ENCODE measurements at regions not wholly inside any gene's neighbourhood (a gene's known extent, or its start where the extent isn't known, plus 50 kb on each side); places are given as distances from the start of the nearest gene placed in this dataset.

- Mint-ChIP-seq H3K27me3 (ENCODE audit: low read depth, poor library complexity) (peaks cover 4% of the 10 kb centered on the region), H3K36me3 (ENCODE audit: low read depth) (peaks cover 42% of the 10 kb centered on the region), H3K9me3 (peaks cover 56% of the 10 kb centered on the region), H3K4me1 (no peaks in the 10 kb centered on the region), H3K27ac (peak overlapping the region; percentile 92), H3K4me3 (no peak overlapping the region)
- TF ChIP-seq, protein P1, sequence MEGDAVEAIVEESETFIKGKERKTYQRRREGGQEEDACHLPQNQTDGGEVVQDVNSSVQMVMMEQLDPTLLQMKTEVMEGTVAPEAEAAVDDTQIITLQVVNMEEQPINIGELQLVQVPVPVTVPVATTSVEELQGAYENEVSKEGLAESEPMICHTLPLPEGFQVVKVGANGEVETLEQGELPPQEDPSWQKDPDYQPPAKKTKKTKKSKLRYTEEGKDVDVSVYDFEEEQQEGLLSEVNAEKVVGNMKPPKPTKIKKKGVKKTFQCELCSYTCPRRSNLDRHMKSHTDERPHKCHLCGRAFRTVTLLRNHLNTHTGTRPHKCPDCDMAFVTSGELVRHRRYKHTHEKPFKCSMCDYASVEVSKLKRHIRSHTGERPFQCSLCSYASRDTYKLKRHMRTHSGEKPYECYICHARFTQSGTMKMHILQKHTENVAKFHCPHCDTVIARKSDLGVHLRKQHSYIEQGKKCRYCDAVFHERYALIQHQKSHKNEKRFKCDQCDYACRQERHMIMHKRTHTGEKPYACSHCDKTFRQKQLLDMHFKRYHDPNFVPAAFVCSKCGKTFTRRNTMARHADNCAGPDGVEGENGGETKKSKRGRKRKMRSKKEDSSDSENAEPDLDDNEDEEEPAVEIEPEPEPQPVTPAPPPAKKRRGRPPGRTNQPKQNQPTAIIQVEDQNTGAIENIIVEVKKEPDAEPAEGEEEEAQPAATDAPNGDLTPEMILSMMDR (IDR thresholded peaks at IDR 0.05), result no peak
- no peak for DNase-seq
Measured at GRCh38 chr2:156083763-156084493, 248.6 kb downstream of the NR4A2 start.

- H3K27ac Mint-ChIP-seq, result no peak overlapping the region
- peaks cover 4% of the 10 kb centered on the region for H3K27me3 Mint-ChIP-seq (ENCODE audit: low read depth, poor library complexity)
- no peak for DNase-seq
- H3K4me1 Mint-ChIP-seq, result no peaks in the 10 kb centered on the region
- H3K4me3 Mint-ChIP-seq, result no peak overlapping the region
- peaks cover 42% of the 10 kb centered on the region for H3K36me3 Mint-ChIP-seq (ENCODE audit: low read depth)
- peaks cover 57% of the 10 kb centered on the region for H3K9me3 Mint-ChIP-seq
- TF ChIP-seq, protein P1 (IDR thresholded peaks at IDR 0.05), result no peak
Measured at GRCh38 chr2:156079845-156080244, 252.7 kb downstream of the NR4A2 start.

DNA sequence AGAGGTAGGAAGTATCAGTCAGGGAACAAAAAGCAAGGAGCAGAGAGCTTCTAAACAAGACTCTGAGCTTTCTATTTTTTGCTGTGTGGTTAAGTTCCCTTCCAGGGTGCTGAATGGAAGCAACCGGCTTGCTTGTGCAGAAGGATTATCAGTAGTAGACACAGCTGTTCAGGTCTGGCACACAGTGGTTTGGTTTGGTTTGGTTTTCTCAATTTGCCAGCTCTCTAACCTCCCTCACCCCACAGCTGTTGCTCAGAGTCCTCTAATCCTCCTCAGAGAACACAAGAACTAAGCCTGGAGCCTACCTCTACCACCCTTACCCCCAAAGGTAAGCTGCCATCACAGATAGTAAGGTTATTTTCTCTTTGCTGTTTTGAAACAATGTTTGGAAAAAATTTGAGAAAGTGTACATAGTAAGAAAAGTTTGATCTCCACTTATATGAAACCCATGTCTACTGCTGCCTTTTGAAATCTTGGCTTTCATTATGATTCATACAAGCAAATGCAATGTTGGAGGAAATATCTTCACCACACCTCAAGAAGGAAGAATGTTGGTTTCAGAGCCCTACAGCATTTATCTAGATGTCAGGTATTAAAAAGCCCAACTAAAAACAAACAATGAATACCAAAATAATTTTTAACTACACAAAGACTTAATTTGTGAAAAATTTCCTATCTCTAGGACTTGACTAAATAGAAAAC lies 255.3 kb downstream of the NR4A2 start:
- Mint-ChIP-seq H3K4me3 (no peak overlapping the region), H3K36me3 (ENCODE audit: low read depth) (peaks cover 16% of the 10 kb centered on the region), H3K9me3 (peaks cover 32% of the 10 kb centered on the region), H3K27me3 (ENCODE audit: low read depth, poor library complexity) (peaks cover 4% of the 10 kb centered on the region), H3K27ac (no peak overlapping the region), H3K4me1 (no peaks in the 10 kb centered on the region)
- TF ChIP-seq, protein P1 (IDR thresholded peaks at IDR 0.05), result no peak
- no peak for DNase-seq

- H3K36me3 Mint-ChIP-seq (ENCODE audit: low read depth), result no peaks in the 10 kb centered on the region
- H3K9me3 Mint-ChIP-seq, result no peaks in the 10 kb centered on the region
- H3K4me1 Mint-ChIP-seq, result no peaks in the 10 kb centered on the region
- H3K27me3 Mint-ChIP-seq (ENCODE audit: low read depth, poor library complexity), result no peaks in the 10 kb centered on the region
- H3K27ac Mint-ChIP-seq, result no peak overlapping the region
- no peak for DNase-seq
- H3K4me3 Mint-ChIP-seq, result no peak overlapping the region
- TF ChIP-seq, protein P1 (IDR thresholded peaks at IDR 0.05), result no peak
Measured at GRCh38 chr2:156065912-156066311, 266.6 kb downstream of the NR4A2 start.

DNA sequence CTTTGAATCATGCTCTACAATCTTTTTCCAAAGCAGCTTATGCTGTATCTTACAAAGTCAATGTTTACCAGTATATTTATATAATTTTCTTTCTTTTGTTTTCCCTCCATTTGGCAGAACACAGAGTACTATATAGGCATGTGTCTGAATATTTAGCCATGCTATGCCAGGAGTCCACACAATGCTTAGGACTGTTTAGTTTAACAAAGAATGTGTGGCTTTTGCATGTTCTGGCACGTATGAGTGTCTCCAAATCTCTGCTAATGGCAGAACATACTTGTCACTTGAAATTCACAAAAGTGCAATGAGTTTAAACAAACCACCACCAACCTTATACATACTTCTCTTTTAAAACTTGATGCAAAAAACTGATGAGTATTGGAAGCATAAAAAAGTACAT lies 268.0 kb downstream of the NR4A2 start:
- TF ChIP-seq, protein P1 (IDR thresholded peaks at IDR 0.05), result no peak
- DNase-seq, result no peak
- H3K4me3 Mint-ChIP-seq, result no peak overlapping the region
- H3K27me3 Mint-ChIP-seq (ENCODE audit: low read depth, poor library complexity), result no peaks in the 10 kb centered on the region
- no peak overlapping the region for H3K27ac Mint-ChIP-seq
- H3K36me3 Mint-ChIP-seq (ENCODE audit: low read depth), result no peaks in the 10 kb centered on the region
- peaks cover 10% of the 10 kb centered on the region for H3K4me1 Mint-ChIP-seq
- no peaks in the 10 kb centered on the region for H3K9me3 Mint-ChIP-seq
